HEK293T (cell line): ENCODE measurements at regions not wholly inside any gene's neighbourhood (a gene's known extent, or its start where the extent isn't known, plus 50 kb on each side); places are given as distances from the start of the nearest gene placed in this dataset.

Source experiments
- CTCF ChIA-PET: fragments of 350-600 bp; formaldehyde crosslinking; extraction: SDS; loops from one replicate; lab custom pipeline; 2021; ENCODE audit warnings: antibody characterized with exemption, inconsistent platforms; lab: Yijun Ruan, JAX
- POLR2A ChIA-PET: fragments of 350-600 bp; formaldehyde crosslinking; extraction: SDS; loops from one replicate; lab custom pipeline; 2020; ENCODE audit warnings: antibody characterized with exemption, inconsistent platforms; lab: Yijun Ruan, JAX
- DNase-seq: peaks from one replicate; pipeline ENCODE4 v3.0.0; 2012; ENCODE audit warnings: mixed read lengths; ENCODE audit errors: extremely low spot score
- ARNT ChIP-seq: fragments of 450-650 bp; IDR thresholded peaks from 2 replicates; pipeline ENCODE4 v1.6.1; 2017; ENCODE audit warnings: mild to moderate bottlenecking
- BHLHE40 ChIP-seq: fragments of 450-650 bp; IDR thresholded peaks from 2 replicates; pipeline ENCODE4 v1.6.1; 2016; ENCODE audit warnings: mild to moderate bottlenecking, moderate library complexity, borderline replicate concordance
- CTBP1 ChIP-seq: fragments of 450-650 bp; IDR thresholded peaks from 2 replicates; pipeline ENCODE4 v1.6.1; 2016; ENCODE audit warnings: borderline replicate concordance
- ELF4 ChIP-seq: fragments of 450-650 bp; IDR thresholded peaks from 2 replicates; pipeline ENCODE4 v1.6.1; 2017; ENCODE audit warnings: antibody characterized with exemption
- FOXA1 ChIP-seq: fragments of 450-650 bp; IDR thresholded peaks from 2 replicates; pipeline ENCODE4 v1.6.1; 2016; ENCODE audit warnings: mild to moderate bottlenecking
- FOXK2 ChIP-seq: fragments of 450-650 bp; IDR thresholded peaks from 2 replicates; pipeline ENCODE4 v1.6.1; 2016; ENCODE audit warnings: mild to moderate bottlenecking
- FOXM1 ChIP-seq: fragments of 450-650 bp; IDR thresholded peaks from 2 replicates; pipeline ENCODE4 v1.6.1; 2017; ENCODE audit warnings: mild to moderate bottlenecking, borderline replicate concordance
- HDGF ChIP-seq: fragments of 450-650 bp; IDR thresholded peaks from 2 replicates; pipeline ENCODE4 v1.6.1; 2017; ENCODE audit warnings: antibody characterized with exemption, borderline replicate concordance
- L3MBTL2 ChIP-seq: fragments of 450-650 bp; conservative IDR thresholded peaks from 2 replicates; pipeline ENCODE4 v1.6.1; 2016; ENCODE audit warnings: mild to moderate bottlenecking
- LEF1 ChIP-seq: fragments of 450-650 bp; IDR thresholded peaks from 2 replicates; pipeline ENCODE4 v1.6.1; 2017; ENCODE audit warnings: mild to moderate bottlenecking, borderline replicate concordance
- NFRKB ChIP-seq: fragments of 450-650 bp; IDR thresholded peaks from 2 replicates; pipeline ENCODE4 v1.6.1; 2016; ENCODE audit warnings: mild to moderate bottlenecking, moderate library complexity
- PKNOX1 ChIP-seq: fragments of 450-650 bp; IDR thresholded peaks from 2 replicates; pipeline ENCODE4 v1.6.1; 2016
- SP1 ChIP-seq: fragments of 450-650 bp; IDR thresholded peaks from 2 replicates; pipeline ENCODE4 v1.6.1; 2017
- SUZ12 ChIP-seq: fragments of 450-650 bp; IDR thresholded peaks from 2 replicates; pipeline ENCODE4 v1.6.1; 2016; ENCODE audit warnings: mild to moderate bottlenecking
- TARDBP ChIP-seq: fragments of 450-650 bp; IDR thresholded peaks from 2 replicates; pipeline ENCODE4 v1.6.1; 2016
- ZNF384 ChIP-seq: fragments of 450-650 bp; IDR thresholded peaks from 2 replicates; pipeline ENCODE4 v1.6.1; 2016

DNA sequence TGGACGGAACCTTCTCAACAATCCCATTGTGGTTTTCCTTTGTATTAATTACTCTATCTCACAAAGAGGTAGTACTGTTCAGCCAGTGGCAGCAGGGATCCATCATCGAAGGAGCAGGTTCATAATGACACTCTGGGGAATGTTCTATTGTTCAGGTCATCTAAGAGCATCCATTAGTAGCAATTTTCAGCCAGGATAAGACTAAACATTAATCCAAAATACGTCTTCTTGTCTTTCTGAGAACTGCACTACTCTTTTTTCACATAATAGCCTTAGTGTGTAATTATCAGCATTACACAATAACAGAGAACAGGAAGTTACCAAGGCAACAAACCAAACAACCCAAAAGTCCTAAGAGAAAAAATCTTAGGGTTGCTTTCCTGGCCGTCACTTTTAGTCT, 259.5 kb upstream of the VWC2 start:
- TF ChIP-seq L3MBTL2 (no peak), SP1 (no peak), HDGF (no peak), FOXA1 (no peak), TARDBP (no peak), FOXM1 (no peak), BHLHE40 (no peak), ZNF384 (no peak), FOXK2 (no peak), CTBP1 (no peak), PKNOX1 (no peak), ELF4 (no peak), NFRKB (no peak), ARNT (no peak), LEF1 (no peak), SUZ12 (no peak)
- no peak for DNase-seq
- POLR2A ChIA-PET: no interaction called here
- CTCF ChIA-PET: no interaction called here

- ChIA-PET CTCF (no interaction called here), POLR2A (no interaction called here)
- no peak for DNase-seq
- no peak for TF ChIP-seq SUZ12
- TF ChIP-seq FOXA1: no peak
- no peak for TF ChIP-seq ARNT
- TF ChIP-seq CTBP1: no peak
- TF ChIP-seq ELF4: no peak
- no peak for TF ChIP-seq BHLHE40
- no peak for TF ChIP-seq L3MBTL2
- no peak for TF ChIP-seq LEF1
- no peak for TF ChIP-seq SP1
These were observed 252.5 kb upstream of the VWC2 start for GRCh38 chr7:49520951-49521350.

GRCh38 chr7:49522111-49522510, 251.3 kb upstream of the VWC2 start:
- ChIA-PET CTCF (no interaction called here), POLR2A (no interaction called here)
- no peak for TF ChIP-seq ELF4
- DNase-seq: no peak

GRCh38 chr7:49523870-49524269, 249.6 kb upstream of the VWC2 start:
- no peak for DNase-seq
- POLR2A ChIA-PET: no interaction called here
- no peak for TF ChIP-seq ARNT
- no peak for TF ChIP-seq FOXK2
- no peak for TF ChIP-seq FOXM1
- TF ChIP-seq HDGF: no peak
- no peak for TF ChIP-seq L3MBTL2
- no peak for TF ChIP-seq PKNOX1
- TF ChIP-seq NFRKB: no peak
- TF ChIP-seq SUZ12: no peak
- TF ChIP-seq FOXA1: no peak
- TF ChIP-seq ELF4: no peak
- no peak for TF ChIP-seq CTBP1
- no peak for TF ChIP-seq TARDBP
- no peak for TF ChIP-seq SP1
- no peak for TF ChIP-seq ZNF384
- no peak for TF ChIP-seq BHLHE40
- CTCF ChIA-PET: no interaction called here

DNA sequence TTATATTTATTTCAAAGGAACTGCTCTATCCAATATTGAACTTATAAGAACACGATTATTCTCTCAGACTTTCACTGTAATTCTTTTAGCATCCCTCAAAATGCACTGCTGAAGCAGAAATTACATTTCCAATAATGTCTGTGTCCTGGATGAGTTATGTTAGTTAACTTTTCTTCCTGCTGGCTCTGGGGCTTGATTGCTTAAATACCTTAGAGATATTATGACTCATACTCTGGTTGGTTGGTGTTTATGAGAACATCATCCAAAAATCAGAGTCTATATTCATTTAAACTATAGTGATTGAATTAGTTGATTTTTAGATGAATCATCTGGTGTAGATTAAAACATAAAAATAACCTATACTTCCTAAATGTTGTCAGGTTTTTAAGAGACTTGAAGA, 246.3 kb upstream of the VWC2 start:
- TF ChIP-seq BHLHE40: no peak
- no peak for TF ChIP-seq NFRKB
- no peak for TF ChIP-seq PKNOX1
- no peak for TF ChIP-seq FOXK2
- TF ChIP-seq FOXA1: no peak
- TF ChIP-seq ELF4: no peak
- no peak for TF ChIP-seq TARDBP
- TF ChIP-seq ARNT: no peak
- TF ChIP-seq ZNF384: no peak
- no peak for TF ChIP-seq SUZ12
- no peak for TF ChIP-seq LEF1
- no peak for TF ChIP-seq HDGF
- TF ChIP-seq L3MBTL2: no peak
- TF ChIP-seq CTBP1: no peak
- no peak for TF ChIP-seq FOXM1
- no peak for TF ChIP-seq SP1
- ChIA-PET POLR2A (no interaction called here), CTCF (no interaction called here)
- no peak for DNase-seq

GRCh38 chr7:49530481-49530880, 243.0 kb upstream of the VWC2 start:
- ChIA-PET CTCF (no interaction called here), POLR2A (no interaction called here)
- no peak for DNase-seq
- TF ChIP-seq ZNF384 (no peak), HDGF (no peak), TARDBP (no peak), PKNOX1 (no peak), SP1 (no peak), ELF4 (no peak), NFRKB (no peak), FOXM1 (no peak)
